ENCODE measurements at regions not wholly inside any gene's neighbourhood (a gene's known extent, or its start where the extent isn't known, plus 50 kb on each side); places are given as distances from the start of the nearest gene placed in this dataset.

DNA sequence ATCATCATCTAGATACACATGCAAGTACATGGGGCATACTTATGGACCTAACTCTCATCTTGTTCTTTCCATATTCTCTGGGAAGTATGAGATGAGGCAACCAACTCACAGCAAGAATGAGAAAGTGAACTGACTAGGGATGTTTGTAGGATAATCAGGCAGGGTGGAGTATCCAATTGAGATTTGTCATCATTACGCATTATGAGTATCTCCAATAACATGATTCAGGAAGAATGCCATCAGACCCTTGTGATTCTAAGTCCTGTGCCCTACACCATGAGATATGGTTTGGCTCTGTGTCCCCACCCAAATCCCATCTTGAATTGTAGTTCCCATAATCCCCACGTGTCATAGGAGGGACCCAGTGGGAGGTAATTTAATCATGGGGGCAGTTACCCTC lies 154.0 kb downstream of the SLC30A10 start:
- H3K4me1 ChIP-seq, result peaks cover 0 to 13% of the 10 kb centered on the region in 2 donors
- 94 to 95% methylated on average over 2 of the region's 2 CpGs for WGBS, 2 donors
- no peak for DNase-seq
- H3K9me3 ChIP-seq, result no peaks in the 10 kb centered on the region
- intact Hi-C loops (cut with DNase I), result no loop called here
- H3K4me3 ChIP-seq (replicated peaks in 1 of 3), result no peak overlapping the region
- H3K36me3 ChIP-seq, result no peaks in the 10 kb centered on the region
- no peaks in the 10 kb centered on the region for H3K27me3 ChIP-seq
- H3K27ac ChIP-seq, result no peak overlapping the region
- TF ChIP-seq POLR2A (IDR thresholded peaks at IDR 0.05), result no peak
- TF ChIP-seq CTCF (IDR thresholded peaks at IDR 0.05), result no peak

DNA sequence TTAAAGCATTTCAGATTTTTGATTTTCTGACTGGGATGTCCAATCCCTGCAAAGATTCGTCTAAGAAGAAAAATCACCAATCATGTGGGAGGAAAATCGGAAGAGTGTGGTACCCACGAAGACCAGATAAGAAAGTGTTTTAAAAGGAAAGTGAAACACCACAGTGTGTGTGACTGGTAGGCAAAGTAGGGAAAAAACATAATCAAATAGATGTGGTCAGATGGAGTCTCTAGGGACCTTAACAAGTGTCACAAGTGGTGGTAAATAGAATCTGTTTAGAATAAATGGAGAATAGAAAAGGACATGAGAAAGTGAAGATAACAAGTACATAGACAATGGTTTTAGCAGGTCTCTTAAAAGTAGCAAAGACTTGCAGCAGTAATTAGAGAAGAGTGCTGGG lies 154.6 kb downstream of the SLC30A10 start:
- no peaks in the 10 kb centered on the region for H3K36me3 ChIP-seq
- intact Hi-C loops (cut with DNase I), result no loop called here
- no peak for DNase-seq
- no peak overlapping the region for H3K4me3 ChIP-seq (replicated peaks in 1 of 3)
- 82 to 83% methylated on average over 3 of the region's 3 CpGs for WGBS, 2 donors
- TF ChIP-seq CTCF (IDR thresholded peaks at IDR 0.05) (no peak), POLR2A (IDR thresholded peaks at IDR 0.05) (no peak)
- H3K27me3 ChIP-seq, result no peaks in the 10 kb centered on the region
- H3K4me1 ChIP-seq, result peaks cover 0 to 8% of the 10 kb centered on the region in 2 donors
- no peaks in the 10 kb centered on the region for H3K9me3 ChIP-seq
- H3K27ac ChIP-seq, result no peak overlapping the region

DNA sequence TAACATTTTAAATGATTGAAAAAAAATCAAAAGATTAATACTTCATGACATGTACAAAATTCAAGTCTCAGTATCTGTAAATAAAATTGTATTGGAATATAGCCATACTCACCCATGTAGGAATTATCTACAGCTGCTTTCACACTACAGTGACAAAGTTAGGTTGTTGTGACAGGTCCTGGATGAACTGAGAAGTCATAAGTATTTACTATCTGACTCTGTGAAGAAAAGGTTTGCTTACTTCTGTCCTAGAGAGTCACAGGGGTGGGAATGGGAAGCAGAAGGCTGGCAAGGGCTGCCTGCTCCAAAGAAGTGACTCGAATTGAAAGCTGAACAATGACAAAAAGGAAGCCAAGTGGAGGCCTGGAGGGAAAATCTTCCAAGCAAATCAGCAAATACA lies 155.2 kb downstream of the SLC30A10 start:
- Histone ChIP-seq H3K9me3 (no peaks in the 10 kb centered on the region), H3K4me3 (replicated peaks in 1 of 3) (no peak overlapping the region), H3K36me3 (no peaks in the 10 kb centered on the region), H3K27me3 (no peaks in the 10 kb centered on the region), H3K27ac (no peak overlapping the region), H3K4me1 (peaks cover 0 to 4% of the 10 kb centered on the region in 2 donors)
- WGBS, 2 donors, result 46 to 56% methylated on average over 1 of the region's 1 CpG
- no peak for DNase-seq
- intact Hi-C loops (cut with DNase I), result no loop called here
- TF ChIP-seq POLR2A (IDR thresholded peaks at IDR 0.05), result no peak
- no peak for TF ChIP-seq CTCF (IDR thresholded peaks at IDR 0.05)

DNA sequence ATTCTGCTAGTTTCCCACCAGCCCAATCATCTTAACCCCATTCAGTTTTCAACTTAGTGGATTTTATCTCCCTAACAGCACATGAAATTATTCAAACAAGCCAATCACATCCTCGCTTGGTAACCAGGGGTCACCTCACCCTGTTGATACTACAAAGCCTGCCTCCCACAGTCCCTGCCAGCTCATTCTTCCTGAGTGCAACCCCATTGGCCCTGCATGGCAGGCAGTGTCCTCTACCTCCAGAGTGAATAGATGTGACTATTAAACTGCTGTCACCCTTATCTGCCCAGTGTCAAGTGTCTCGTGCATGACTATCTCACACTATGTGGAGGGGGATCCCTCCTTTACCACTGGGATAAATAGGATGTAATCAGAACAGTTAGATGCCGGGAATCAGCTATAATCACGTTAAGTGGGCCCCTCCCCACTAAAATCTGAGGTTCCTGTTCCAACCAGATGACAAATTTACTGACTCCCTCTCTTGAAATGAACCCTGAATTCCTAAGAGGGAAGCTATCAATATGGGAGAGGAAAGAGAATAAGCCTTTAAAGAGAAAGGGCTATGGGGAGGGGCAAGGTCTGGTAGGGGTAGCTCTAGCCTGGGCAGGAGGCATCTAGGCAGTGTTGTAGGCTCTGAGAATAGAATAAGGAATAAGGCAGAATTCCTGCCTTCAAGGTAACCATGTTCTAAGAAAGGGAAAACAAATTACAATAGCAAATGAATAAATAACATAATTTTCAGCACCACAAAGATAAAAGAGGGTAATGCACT lies 155.9 kb downstream of the SLC30A10 start:
- Histone ChIP-seq H3K4me3 (replicated peaks in 1 of 3) (no peak overlapping the region), H3K4me1 (no peaks in the 10 kb centered on the region), H3K36me3 (no peaks in the 10 kb centered on the region), H3K27ac (no peak overlapping the region), H3K27me3 (no peaks in the 10 kb centered on the region), H3K9me3 (no peaks in the 10 kb centered on the region)
- TF ChIP-seq CTCF (IDR thresholded peaks at IDR 0.05), result no peak
- no peak for TF ChIP-seq POLR2A (IDR thresholded peaks at IDR 0.05)
- 88 to 89% methylated on average over 4 of the region's 4 CpGs for WGBS, 2 donors
- intact Hi-C loops (cut with DNase I), result no loop called here
- DNase-seq, result no peak

DNA sequence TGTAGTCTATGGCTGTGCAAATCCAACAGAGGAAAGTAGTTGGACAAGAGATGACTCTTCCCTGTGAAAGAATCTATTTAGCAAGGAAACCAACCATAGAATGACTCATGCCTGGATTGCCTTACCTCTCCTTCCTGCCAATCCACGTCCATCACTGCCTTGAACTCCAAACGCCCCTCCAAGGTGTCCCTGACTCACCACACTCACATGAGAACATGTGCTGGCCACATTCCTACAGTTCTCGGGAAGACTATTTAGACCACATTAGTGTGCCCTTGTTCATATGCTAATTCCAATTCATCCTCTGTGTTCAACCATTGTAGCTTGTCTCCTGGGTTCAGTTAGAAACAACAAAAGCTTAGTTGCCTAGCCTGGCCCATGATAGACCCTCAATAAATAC lies 157.3 kb downstream of the SLC30A10 start:
- Histone ChIP-seq H3K27me3 (no peaks in the 10 kb centered on the region), H3K9me3 (no peaks in the 10 kb centered on the region), H3K4me1 (no peaks in the 10 kb centered on the region), H3K36me3 (no peaks in the 10 kb centered on the region), H3K4me3 (replicated peaks in 1 of 3) (no peak overlapping the region), H3K27ac (no peak overlapping the region)
- no peak for TF ChIP-seq CTCF (IDR thresholded peaks at IDR 0.05)
- whole genome bisulfite sequencing, 2 donors, result 45 to 69% methylated on average over 3 of the region's 3 CpGs
- DNase-seq, result no peak
- intact Hi-C loops (cut with DNase I), result no loop called here

All from thyroid gland (tissue), 4 donors.